ENCODE measurements at regions not wholly inside any gene's neighbourhood (a gene's known extent, or its start where the extent isn't known, plus 50 kb on each side); places are given as distances from the start of the nearest gene placed in this dataset.

- H3K9me3 ChIP-seq (ENCODE audit: insufficient read depth, low read length): no peaks in the 10 kb centered on the region
Measured at GRCh38 chr9:20137425-20137824, 348.6 kb upstream of the SLC24A2 start.

DNA sequence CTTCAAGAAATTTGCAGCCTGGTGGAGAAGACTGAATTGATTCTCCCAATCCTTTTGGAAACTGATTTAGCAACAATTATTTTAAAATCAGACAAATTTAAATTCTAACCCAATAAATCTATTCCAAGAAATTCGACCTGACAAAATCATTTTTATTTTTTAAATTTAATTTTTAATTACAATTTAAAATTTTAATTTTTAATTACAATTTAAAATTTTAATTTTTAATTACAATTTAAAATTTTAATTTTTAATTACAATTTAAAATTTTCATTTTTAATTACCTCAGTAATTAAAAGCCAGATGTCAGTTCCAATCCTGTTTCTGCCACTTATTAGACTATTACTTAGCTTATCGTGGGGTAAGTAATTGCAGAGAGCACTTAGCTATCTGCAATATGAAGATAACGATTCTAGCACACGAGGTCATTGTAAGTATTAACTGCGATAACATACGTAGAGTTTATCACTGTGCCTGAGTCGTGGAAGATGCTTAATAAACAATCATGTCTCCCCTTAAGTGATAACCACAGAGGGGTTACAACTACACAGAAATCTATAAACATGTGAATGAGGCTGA lies 346.4 kb upstream of the SLC24A2 start:
- no peaks in the 10 kb centered on the region for H3K27me3 ChIP-seq (ENCODE audit: insufficient read depth, insufficient read length)
- TF ChIP-seq ZNF274 (IDR thresholded peaks at IDR 0.05; ENCODE audit: low read depth, low read length) (no peak), YY1 (IDR thresholded peaks at IDR 0.05; ENCODE audit: insufficient read depth, insufficient read length) (no peak), SUZ12 (IDR thresholded peaks at IDR 0.05; ENCODE audit: extremely low read depth, insufficient read depth, insufficient read length) (no peak)
- DNase-seq (ENCODE audit: low read depth, low spot score): no peak

More at GRCh38 chr9:20137425-20137824, 348.6 kb upstream of the SLC24A2 start:
- no peak overlapping the region for H3K9ac ChIP-seq (ENCODE audit: insufficient read length, low read depth)
- H3K36me3 ChIP-seq (ENCODE audit: insufficient read depth, insufficient read length, low read length): no peaks in the 10 kb centered on the region
- no peak overlapping the region for H3K4me3 ChIP-seq (ENCODE audit: insufficient read length, low read depth)
- no peak for TF ChIP-seq ZNF274 (IDR thresholded peaks at IDR 0.05; ENCODE audit: low read depth, low read length)
- no peak for TF ChIP-seq SUZ12 (IDR thresholded peaks at IDR 0.05; ENCODE audit: extremely low read depth, insufficient read depth, insufficient read length)
- TF ChIP-seq YY1 (IDR thresholded peaks at IDR 0.05; ENCODE audit: insufficient read depth, insufficient read length): no peak
- H3K4me1 ChIP-seq (ENCODE audit: insufficient read depth, insufficient read length): no peaks in the 10 kb centered on the region
- DNase-seq (ENCODE audit: low read depth, low spot score): no peak
- no peaks in the 10 kb centered on the region for H3K27me3 ChIP-seq (ENCODE audit: insufficient read depth, insufficient read length)

GRCh38 chr9:20125727-20126126 lies 336.9 kb upstream of the SLC24A2 start:
- peaks cover 3% of the 10 kb centered on the region for H3K4me1 ChIP-seq (ENCODE audit: insufficient read depth, insufficient read length)
- no peak overlapping the region for H3K4me3 ChIP-seq (ENCODE audit: insufficient read length, low read depth)
- no peaks in the 10 kb centered on the region for H3K27me3 ChIP-seq (ENCODE audit: insufficient read depth, insufficient read length)
- TF ChIP-seq ZNF274 (IDR thresholded peaks at IDR 0.05; ENCODE audit: low read depth, low read length) (no peak), SUZ12 (IDR thresholded peaks at IDR 0.05; ENCODE audit: extremely low read depth, insufficient read depth, insufficient read length) (no peak), YY1 (IDR thresholded peaks at IDR 0.05; ENCODE audit: insufficient read depth, insufficient read length) (no peak)
- no peaks in the 10 kb centered on the region for H3K9me3 ChIP-seq (ENCODE audit: insufficient read depth, low read length)
- H3K9ac ChIP-seq (ENCODE audit: insufficient read length, low read depth): no peak overlapping the region
- DNase-seq (ENCODE audit: low read depth, low spot score): no peak
- H3K36me3 ChIP-seq (ENCODE audit: insufficient read depth, insufficient read length, low read length): no peaks in the 10 kb centered on the region

More for the DNA sequence above, 346.4 kb upstream of the SLC24A2 start:
- Histone ChIP-seq H3K9me3 (ENCODE audit: insufficient read depth, low read length) (no peaks in the 10 kb centered on the region), H3K9ac (ENCODE audit: insufficient read length, low read depth) (no peak overlapping the region), H3K4me1 (ENCODE audit: insufficient read depth, insufficient read length) (no peaks in the 10 kb centered on the region), H3K36me3 (ENCODE audit: insufficient read depth, insufficient read length, low read length) (no peaks in the 10 kb centered on the region), H3K4me3 (ENCODE audit: insufficient read length, low read depth) (no peak overlapping the region)

DNA sequence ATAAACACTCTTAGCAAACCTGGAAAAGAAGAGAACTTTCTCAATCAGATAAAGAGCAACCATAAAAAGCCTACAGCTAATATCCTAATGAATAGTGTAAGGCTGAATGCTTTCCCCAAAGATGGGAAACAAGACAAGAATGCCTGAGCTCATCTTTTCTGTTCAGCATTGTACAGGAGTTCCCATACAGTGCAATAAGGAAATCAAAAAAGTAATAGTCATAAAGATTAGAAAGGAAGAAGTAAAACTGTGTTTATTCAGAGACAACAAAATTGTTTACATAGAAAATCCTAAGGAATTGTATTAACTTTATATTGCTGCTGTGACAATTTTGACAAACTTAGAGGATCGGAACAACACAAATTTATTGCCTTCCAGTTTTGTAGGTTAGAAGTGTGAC lies 330.7 kb upstream of the SLC24A2 start:
- DNase-seq (ENCODE audit: low read depth, low spot score): no peak
- TF ChIP-seq YY1 (IDR thresholded peaks at IDR 0.05; ENCODE audit: insufficient read depth, insufficient read length): no peak
- no peak for TF ChIP-seq ZNF274 (IDR thresholded peaks at IDR 0.05; ENCODE audit: low read depth, low read length)
- no peak for TF ChIP-seq SUZ12 (IDR thresholded peaks at IDR 0.05; ENCODE audit: extremely low read depth, insufficient read depth, insufficient read length)
- H3K9ac ChIP-seq (ENCODE audit: insufficient read length, low read depth): no peak overlapping the region
- no peaks in the 10 kb centered on the region for H3K36me3 ChIP-seq (ENCODE audit: insufficient read depth, insufficient read length, low read length)
- peaks cover 14% of the 10 kb centered on the region; the same call in 1 of the 2 replicates for H3K9me3 ChIP-seq (ENCODE audit: insufficient read depth, low read length)
- H3K27me3 ChIP-seq (ENCODE audit: insufficient read depth, insufficient read length): no peaks in the 10 kb centered on the region
- no peaks in the 10 kb centered on the region for H3K4me1 ChIP-seq (ENCODE audit: insufficient read depth, insufficient read length)
- no peak overlapping the region for H3K4me3 ChIP-seq (ENCODE audit: insufficient read length, low read depth)

DNA sequence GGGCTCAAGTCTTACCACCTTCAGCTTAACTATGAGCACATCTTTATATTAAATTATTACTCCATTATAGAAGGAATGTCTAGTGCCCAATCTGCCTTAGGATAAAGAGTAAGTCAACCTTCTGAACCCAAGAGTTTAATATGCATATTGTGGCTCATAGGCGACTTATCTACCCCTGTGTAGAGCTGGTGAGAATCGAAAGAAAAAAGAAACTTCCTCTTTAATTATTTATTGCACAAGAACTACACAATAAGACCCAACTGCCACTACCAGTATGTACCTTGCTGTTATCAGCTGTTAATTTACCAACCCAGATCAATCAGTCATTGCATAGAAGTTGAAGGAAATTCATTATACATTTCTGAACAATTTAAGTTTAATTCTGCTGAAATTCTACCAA lies 329.1 kb upstream of the SLC24A2 start:
- no peak for TF ChIP-seq SUZ12 (IDR thresholded peaks at IDR 0.05; ENCODE audit: extremely low read depth, insufficient read depth, insufficient read length)
- no peak for TF ChIP-seq YY1 (IDR thresholded peaks at IDR 0.05; ENCODE audit: insufficient read depth, insufficient read length)
- no peak for TF ChIP-seq ZNF274 (IDR thresholded peaks at IDR 0.05; ENCODE audit: low read depth, low read length)

GRCh38 chr9:20117482-20117881 lies 328.6 kb upstream of the SLC24A2 start:
- Histone ChIP-seq H3K27me3 (ENCODE audit: insufficient read depth, insufficient read length) (no peaks in the 10 kb centered on the region), H3K36me3 (ENCODE audit: insufficient read depth, insufficient read length, low read length) (no peaks in the 10 kb centered on the region), H3K4me3 (ENCODE audit: insufficient read length, low read depth) (no peak overlapping the region), H3K9me3 (ENCODE audit: insufficient read depth, low read length) (peaks cover 21% of the 10 kb centered on the region; the same call in 1 of the 2 replicates), H3K9ac (ENCODE audit: insufficient read length, low read depth) (no peak overlapping the region), H3K4me1 (ENCODE audit: insufficient read depth, insufficient read length) (no peaks in the 10 kb centered on the region)
- TF ChIP-seq YY1 (IDR thresholded peaks at IDR 0.05; ENCODE audit: insufficient read depth, insufficient read length) (no peak), SUZ12 (IDR thresholded peaks at IDR 0.05; ENCODE audit: extremely low read depth, insufficient read depth, insufficient read length) (no peak), ZNF274 (IDR thresholded peaks at IDR 0.05; ENCODE audit: low read depth, low read length) (no peak)
- DNase-seq (ENCODE audit: low read depth, low spot score): no peak

More for the DNA sequence above, 329.1 kb upstream of the SLC24A2 start:
- Histone ChIP-seq H3K9me3 (ENCODE audit: insufficient read depth, low read length) (peaks cover 21% of the 10 kb centered on the region; the same call in 1 of the 2 replicates), H3K27me3 (ENCODE audit: insufficient read depth, insufficient read length) (no peaks in the 10 kb centered on the region), H3K4me3 (ENCODE audit: insufficient read length, low read depth) (no peak overlapping the region), H3K4me1 (ENCODE audit: insufficient read depth, insufficient read length) (no peaks in the 10 kb centered on the region), H3K9ac (ENCODE audit: insufficient read length, low read depth) (no peak overlapping the region), H3K36me3 (ENCODE audit: insufficient read depth, insufficient read length, low read length) (no peaks in the 10 kb centered on the region)
- DNase-seq (ENCODE audit: low read depth, low spot score): no peak

GRCh38 chr9:20114974-20115373 lies 326.1 kb upstream of the SLC24A2 start:
- no peak overlapping the region for H3K4me3 ChIP-seq (ENCODE audit: insufficient read length, low read depth)
- no peaks in the 10 kb centered on the region for H3K4me1 ChIP-seq (ENCODE audit: insufficient read depth, insufficient read length)
- no peak for TF ChIP-seq ZNF274 (IDR thresholded peaks at IDR 0.05; ENCODE audit: low read depth, low read length)
- TF ChIP-seq SUZ12 (IDR thresholded peaks at IDR 0.05; ENCODE audit: extremely low read depth, insufficient read depth, insufficient read length): no peak
- TF ChIP-seq YY1 (IDR thresholded peaks at IDR 0.05; ENCODE audit: insufficient read depth, insufficient read length): no peak
- H3K9me3 ChIP-seq (ENCODE audit: insufficient read depth, low read length): peaks cover 21% of the 10 kb centered on the region; the same call in 1 of the 2 replicates
- no peaks in the 10 kb centered on the region for H3K36me3 ChIP-seq (ENCODE audit: insufficient read depth, insufficient read length, low read length)
- DNase-seq (ENCODE audit: low read depth, low spot score): no peak
- no peak overlapping the region for H3K9ac ChIP-seq (ENCODE audit: insufficient read length, low read depth)
- no peaks in the 10 kb centered on the region for H3K27me3 ChIP-seq (ENCODE audit: insufficient read depth, insufficient read length)
